Keratinocyte (primary cell): ENCODE measurements at regions not wholly inside any gene's neighbourhood (a gene's known extent, or its start where the extent isn't known, plus 50 kb on each side); places are given as distances from the start of the nearest gene placed in this dataset.

Source experiments
- DNase-seq: peaks from one replicate; pipeline ENCODE4 v3.0.0-alpha.2; 2011; ENCODE audit warnings: low read depth, missing footprints, low spot score
- FAIRE-seq: peaks from 2 replicates; lab custom pipeline; 2011; peaks lifted over from hg19 to GRCh38; lab: Jason Lieb, UNC
- H2AFZ ChIP-seq: 2 replicates; pipeline ENCODE4 v1.6.0; 2012; ENCODE audit warnings: low read length, control low read depth, inconsistent platforms; ENCODE audit not compliant: control insufficient read depth
- H3K27ac ChIP-seq: 2 replicates; pipeline ENCODE4 v1.5.1; 2011; ENCODE audit warnings: low read length; ENCODE audit not compliant: control insufficient read depth, insufficient read depth
- H3K27me3 ChIP-seq: 3 replicates; pipeline ENCODE4 v1.6.0; 2011; ENCODE audit warnings: low read length; ENCODE audit not compliant: control insufficient read depth, insufficient read depth; ENCODE audit errors: extremely low read depth
- H3K36me3 ChIP-seq, 2 experiments: 2 replicates in 1 of 2; 3 replicates in 1 of 2; pipeline ENCODE4 v1.5.1; 2011; ENCODE audit warnings: low read length in 2 of 2, mild to moderate bottlenecking in 1 of 2; ENCODE audit not compliant: control insufficient read depth in 2 of 2, insufficient read depth in 2 of 2; ENCODE audit errors: extremely low read depth in 1 of 2
- H3K4me1 ChIP-seq: 3 replicates; pipeline ENCODE4 v1.5.1; 2011; ENCODE audit warnings: low read length; ENCODE audit not compliant: control insufficient read depth, insufficient read depth; ENCODE audit errors: extremely low read depth
- H3K4me2 ChIP-seq: 3 replicates; pipeline ENCODE4 v1.6.0; 2011; ENCODE audit warnings: low read depth, low read length; ENCODE audit not compliant: control insufficient read depth, insufficient read depth; ENCODE audit errors: extremely low read depth
- H3K4me3 ChIP-seq, 3 experiments: fragments of 200-600 bp in 1 of 3; sonication (generic) in 1 of 3; 2 replicates in 2 of 3; 3 replicates in 1 of 3; pipeline ENCODE4 v1.5.1; 2011 to 2016; ENCODE audit warnings: low read length in 3 of 3, mild to moderate bottlenecking in 3 of 3, control low read depth in 2 of 3, inconsistent platforms in 1 of 3, low read depth in 1 of 3, mixed read lengths in 1 of 3, mixed run types in 1 of 3, moderate library complexity in 1 of 3; ENCODE audit not compliant: control insufficient read depth in 2 of 3, insufficient read depth in 2 of 3; ENCODE audit errors: extremely low read depth in 1 of 3
- H3K79me2 ChIP-seq: 2 replicates; pipeline ENCODE4 v1.6.0; 2012; ENCODE audit warnings: low read length; ENCODE audit not compliant: control insufficient read depth, insufficient read depth
- H3K9ac ChIP-seq: 3 replicates; pipeline ENCODE4 v1.6.0; 2011; ENCODE audit warnings: low read length; ENCODE audit not compliant: control insufficient read depth, insufficient read depth; ENCODE audit errors: extremely low read depth
- H3K9me1 ChIP-seq: 3 replicates; pipeline ENCODE4 v1.6.0; 2011; ENCODE audit warnings: low read length; ENCODE audit not compliant: control insufficient read depth, insufficient read depth; ENCODE audit errors: extremely low read depth
- H3K9me3 ChIP-seq: 2 replicates; pipeline ENCODE4 v1.5.1; 2012; ENCODE audit warnings: low read depth, low read length; ENCODE audit not compliant: control insufficient read depth
- H4K20me1 ChIP-seq: 3 replicates; pipeline ENCODE4 v1.6.0; 2011; ENCODE audit warnings: low read length; ENCODE audit not compliant: control insufficient read depth, insufficient read depth; ENCODE audit errors: extremely low read depth
- EZH2 ChIP-seq: IDR thresholded peaks from one replicate; pipeline ENCODE4 v1.6.1; 2012; ENCODE audit warnings: inconsistent platforms, mild to moderate bottlenecking, low read length, moderate library complexity
- dilution Hi-C: fragments of 300-500 bp; cut with MboI; formaldehyde crosslinking; loops from one replicate; pipeline ENCODE4 v1.7.0; 2020; ENCODE audit warnings: low sequenced_read_pairs; ENCODE audit not compliant: extremely low pct_ligation_motif_present
- TF ChIP-seq, protein P1 (sequence below), 3 experiments: IDR thresholded peaks in 1 of 3; conservative IDR thresholded peaks in 1 of 3; optimal IDR thresholded peaks in 1 of 3; 2 replicates in 2 of 3; 3 replicates in 1 of 3; pipeline versions ENCODE3 to v1.5.1; 2011; ENCODE audit warnings: low read length in 3 of 3, mild to moderate bottlenecking in 3 of 3, moderate library complexity in 2 of 3, control low read depth in 1 of 3, inconsistent platforms in 1 of 3; ENCODE audit not compliant: insufficient read depth in 2 of 3; ENCODE audit errors: extremely low read depth in 1 of 3

DNA sequence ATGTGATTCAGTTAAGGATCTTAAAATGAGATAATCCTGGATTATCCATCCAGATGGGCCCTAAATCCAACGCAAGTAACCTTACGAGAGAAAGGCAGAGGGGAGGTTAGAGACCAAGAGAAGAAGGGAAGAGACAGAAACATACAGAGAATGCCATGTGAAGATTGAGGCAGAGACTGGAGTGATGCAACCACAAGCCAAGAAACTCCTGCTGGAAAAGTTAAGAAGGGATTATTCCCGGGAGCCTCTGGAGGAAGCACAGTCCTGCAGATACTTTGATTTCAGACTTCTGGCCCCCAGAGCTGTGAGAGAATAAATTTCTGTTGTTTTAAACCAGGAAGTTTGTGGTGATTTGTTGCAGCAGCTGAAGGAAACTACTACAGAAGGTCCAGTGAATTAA, 992.7 kb downstream of the BCL11A start:
- no peak for TF ChIP-seq EZH2
- TF ChIP-seq, protein P1, sequence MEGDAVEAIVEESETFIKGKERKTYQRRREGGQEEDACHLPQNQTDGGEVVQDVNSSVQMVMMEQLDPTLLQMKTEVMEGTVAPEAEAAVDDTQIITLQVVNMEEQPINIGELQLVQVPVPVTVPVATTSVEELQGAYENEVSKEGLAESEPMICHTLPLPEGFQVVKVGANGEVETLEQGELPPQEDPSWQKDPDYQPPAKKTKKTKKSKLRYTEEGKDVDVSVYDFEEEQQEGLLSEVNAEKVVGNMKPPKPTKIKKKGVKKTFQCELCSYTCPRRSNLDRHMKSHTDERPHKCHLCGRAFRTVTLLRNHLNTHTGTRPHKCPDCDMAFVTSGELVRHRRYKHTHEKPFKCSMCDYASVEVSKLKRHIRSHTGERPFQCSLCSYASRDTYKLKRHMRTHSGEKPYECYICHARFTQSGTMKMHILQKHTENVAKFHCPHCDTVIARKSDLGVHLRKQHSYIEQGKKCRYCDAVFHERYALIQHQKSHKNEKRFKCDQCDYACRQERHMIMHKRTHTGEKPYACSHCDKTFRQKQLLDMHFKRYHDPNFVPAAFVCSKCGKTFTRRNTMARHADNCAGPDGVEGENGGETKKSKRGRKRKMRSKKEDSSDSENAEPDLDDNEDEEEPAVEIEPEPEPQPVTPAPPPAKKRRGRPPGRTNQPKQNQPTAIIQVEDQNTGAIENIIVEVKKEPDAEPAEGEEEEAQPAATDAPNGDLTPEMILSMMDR (optimal IDR thresholded peaks at IDR 0.05 in 1 of 3, IDR thresholded peaks at IDR 0.05 in 1 of 3, conservative IDR thresholded peaks at IDR 0.05 in 1 of 3; ENCODE audit: extremely low read depth in 1 of 3, insufficient read depth in 2 of 3, low read length in 3 of 3) = no peak
- Histone ChIP-seq H3K27ac (no peak overlapping the region), H3K9me3 (no peaks in the 10 kb centered on the region), H3K27me3 (no peaks in the 10 kb centered on the region), H3K4me1 (no peaks in the 10 kb centered on the region), H2AFZ (no peak overlapping the region), H3K36me3 (no peaks in the 10 kb centered on the region), H3K79me2 (no peaks in the 10 kb centered on the region), H3K4me2 (no peak overlapping the region), H3K9ac (no peak overlapping the region), H3K4me3 (no peak overlapping the region), H3K9me1 (no peaks in the 10 kb centered on the region), H4K20me1 (no peaks in the 10 kb centered on the region)
- dilution Hi-C loops = no loop called here
- FAIRE-seq = no peak
- no peak for DNase-seq

DNA sequence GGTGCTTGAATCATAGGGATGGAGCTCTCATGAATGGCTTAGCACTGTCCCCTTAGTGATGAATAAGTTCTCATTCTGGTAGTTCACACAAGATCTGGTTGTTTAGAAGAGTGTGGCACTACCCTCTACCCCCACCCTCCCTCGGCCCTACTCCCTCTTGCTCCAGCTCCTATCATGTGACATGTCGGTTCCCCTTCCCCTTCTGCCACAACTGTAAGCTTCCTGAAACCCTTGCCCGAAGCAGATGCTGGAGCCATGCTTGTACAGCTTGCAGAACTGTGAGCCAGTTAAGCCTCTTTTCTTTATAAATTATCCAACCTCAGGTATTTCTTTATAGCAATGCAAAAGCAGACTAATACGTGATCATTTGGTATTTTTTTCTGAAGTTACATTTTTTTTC, 1012.6 kb downstream of the BCL11A start:
- Histone ChIP-seq H4K20me1 (no peaks in the 10 kb centered on the region), H3K9me3 (no peaks in the 10 kb centered on the region), H3K4me1 (no peaks in the 10 kb centered on the region), H3K27ac (no peak overlapping the region), H3K4me2 (no peak overlapping the region), H3K79me2 (no peaks in the 10 kb centered on the region), H3K9ac (no peak overlapping the region), H3K27me3 (no peaks in the 10 kb centered on the region), H2AFZ (no peak overlapping the region), H3K36me3 (no peaks in the 10 kb centered on the region), H3K4me3 (no peak overlapping the region), H3K9me1 (no peaks in the 10 kb centered on the region)
- no peak for DNase-seq
- TF ChIP-seq, protein P1 (optimal IDR thresholded peaks at IDR 0.05 in 1 of 3, IDR thresholded peaks at IDR 0.05 in 1 of 3, conservative IDR thresholded peaks at IDR 0.05 in 1 of 3; ENCODE audit: extremely low read depth in 1 of 3, insufficient read depth in 2 of 3, low read length in 3 of 3) = no peak
- TF ChIP-seq EZH2 = no peak
- no peak for FAIRE-seq
- dilution Hi-C loops = no loop called here
